SK-N-SH treated with all-trans-retinoic acid at 6 μM for 48 hours (cell line): ENCODE measurements at regions not wholly inside any gene's neighbourhood (a gene's known extent, or its start where the extent isn't known, plus 50 kb on each side); places are given as distances from the start of the nearest gene placed in this dataset.

Source experiments
- ATAC-seq: fragments of 200-7000 bp; cut with Tn5 transposase; 3 replicates; pipeline ENCODE4 v1.9.1; 2020; ENCODE audit warnings: mild to moderate bottlenecking, moderate library complexity
- ARNTL ChIP-seq: fragments of 450-650 bp; formaldehyde crosslinking; IDR thresholded peaks from 2 replicates; pipeline ENCODE4 v1.5.0; 2020; ENCODE audit warnings: low read depth, mild to moderate bottlenecking, moderate library complexity, borderline replicate concordance
- BACH2 ChIP-seq: fragments of 250-450 bp; sonication (Bioruptor Pico); IDR thresholded peaks from 2 replicates; pipeline ENCODE4 v1.9.0; 2021; ENCODE audit warnings: mild to moderate bottlenecking, borderline replicate concordance
- CREB5 ChIP-seq: fragments of 250-450 bp; sonication (Bioruptor Pico); IDR thresholded peaks from 2 replicates; pipeline ENCODE4 v1.5.1; 2020; ENCODE audit warnings: low read depth, mild to moderate bottlenecking, moderate library complexity
- CSDC2 ChIP-seq: fragments of 250-450 bp; sonication (Bioruptor Pico); IDR thresholded peaks from 2 replicates; pipeline ENCODE4 v1.5.0; 2020; ENCODE audit warnings: mild to moderate bottlenecking, moderate library complexity
- CSRNP3 ChIP-seq: fragments of 250-450 bp; sonication (Bioruptor Pico); IDR thresholded peaks from 2 replicates; pipeline ENCODE4 v1.5.1; 2021; ENCODE audit warnings: mild to moderate bottlenecking, moderate library complexity
- ESRRG ChIP-seq: fragments of 250-450 bp; sonication (Bioruptor Pico); IDR thresholded peaks from 2 replicates; pipeline ENCODE4 v1.6.1; 2021; ENCODE audit warnings: mild to moderate bottlenecking
- GLIS3 ChIP-seq: fragments of 250-450 bp; sonication (Bioruptor Pico); IDR thresholded peaks from 2 replicates; pipeline ENCODE4 v1.5.0; 2020; ENCODE audit warnings: mild to moderate bottlenecking, moderate library complexity
- ISL1 ChIP-seq: fragments of 250-450 bp; sonication (Bioruptor Pico); IDR thresholded peaks from 2 replicates; pipeline ENCODE4 v2.1.2; 2022; ENCODE audit warnings: mild to moderate bottlenecking, moderate library complexity
- OSR1 ChIP-seq: fragments of 250-450 bp; sonication (Bioruptor Pico); IDR thresholded peaks from 2 replicates; pipeline ENCODE4 v1.8.0; 2022; ENCODE audit warnings: moderate library complexity, mild to moderate bottlenecking, inconsistent platforms
- PATZ1 ChIP-seq: fragments of 250-450 bp; sonication (Bioruptor Pico); IDR thresholded peaks from 2 replicates; pipeline ENCODE4 v1.8.0; 2020; ENCODE audit warnings: mild to moderate bottlenecking, moderate library complexity, borderline replicate concordance
- PPARA ChIP-seq: fragments of 250-450 bp; sonication (Bioruptor Pico); IDR thresholded peaks from 2 replicates; pipeline ENCODE4 v1.5.0; 2020; ENCODE audit warnings: mild to moderate bottlenecking, borderline replicate concordance
- RARB ChIP-seq: fragments of 250-450 bp; sonication (Bioruptor Pico); IDR thresholded peaks from 2 replicates; pipeline ENCODE4 v1.8.0; 2021; ENCODE audit warnings: mild to moderate bottlenecking, moderate library complexity
- SNAI2 ChIP-seq: fragments of 250-450 bp; sonication (Bioruptor Pico); IDR thresholded peaks from 2 replicates; pipeline ENCODE4 v1.5.0; 2020; ENCODE audit warnings: mild to moderate bottlenecking, moderate library complexity
- TCF4 ChIP-seq: fragments of 250-450 bp; sonication (Bioruptor Pico); IDR thresholded peaks from 2 replicates; pipeline ENCODE4 v1.8.0; 2021; ENCODE audit warnings: mild to moderate bottlenecking, moderate library complexity, borderline replicate concordance
- TOX ChIP-seq: fragments of 250-450 bp; sonication (Bioruptor Pico); IDR thresholded peaks from 2 replicates; pipeline ENCODE4 v1.8.0; 2021; ENCODE audit warnings: mild to moderate bottlenecking, moderate library complexity, borderline replicate concordance
- TSHZ2 ChIP-seq: fragments of 250-450 bp; sonication (Bioruptor Pico); IDR thresholded peaks from 2 replicates; pipeline ENCODE4 v1.5.0; 2020; ENCODE audit warnings: mild to moderate bottlenecking, moderate library complexity
- ZC3H10 ChIP-seq: fragments of 250-450 bp; sonication (Bioruptor Pico); IDR thresholded peaks from 2 replicates; pipeline ENCODE4 v1.5.1; 2021; ENCODE audit warnings: mild to moderate bottlenecking, moderate library complexity
- ZFP30 ChIP-seq: fragments of 450-650 bp; formaldehyde crosslinking; IDR thresholded peaks from 2 replicates; pipeline ENCODE4 v1.5.0; 2022; ENCODE audit warnings: mild to moderate bottlenecking, moderate library complexity
- ZNF565 ChIP-seq: fragments of 450-650 bp; formaldehyde crosslinking; conservative IDR thresholded peaks from 2 replicates; pipeline ENCODE4 v1.5.0; 2020; ENCODE audit warnings: low read depth, mild to moderate bottlenecking, moderate library complexity
- ZNF70 ChIP-seq: fragments of 450-650 bp; formaldehyde crosslinking; IDR thresholded peaks from 2 replicates; pipeline ENCODE4 v1.5.0; 2020; ENCODE audit warnings: mild to moderate bottlenecking, moderate library complexity

GRCh38 chr1:229075217-229075616 lies 195.7 kb upstream of the RAB4A start:
- TF ChIP-seq CSRNP3: no peak
- TF ChIP-seq PPARA (CRISPR knock-in tag): no peak
- no peak for TF ChIP-seq TCF4 (CRISPR knock-in tag)
- no peak for TF ChIP-seq PATZ1 (CRISPR knock-in tag)
- no peak for TF ChIP-seq TSHZ2
- TF ChIP-seq ZNF70 (CRISPR knock-in tag): no peak
- TF ChIP-seq ESRRG (CRISPR knock-in tag): no peak
- no peak for TF ChIP-seq ISL1 (CRISPR knock-in tag)
- no peak for TF ChIP-seq CREB5 (CRISPR knock-in tag)
- TF ChIP-seq ARNTL (CRISPR knock-in tag): no peak
- TF ChIP-seq BACH2 (CRISPR knock-in tag): no peak
- TF ChIP-seq OSR1 (CRISPR knock-in tag): no peak
- no peak for TF ChIP-seq ZNF565 (CRISPR knock-in tag)
- TF ChIP-seq SNAI2 (CRISPR knock-in tag): no peak
- no peak for TF ChIP-seq RARB
- no peak for TF ChIP-seq ZC3H10 (CRISPR knock-in tag)
- no peak for TF ChIP-seq CSDC2 (CRISPR knock-in tag)
- TF ChIP-seq TOX (CRISPR knock-in tag): no peak
- TF ChIP-seq GLIS3 (CRISPR knock-in tag): no peak
- no peak for ATAC-seq

DNA sequence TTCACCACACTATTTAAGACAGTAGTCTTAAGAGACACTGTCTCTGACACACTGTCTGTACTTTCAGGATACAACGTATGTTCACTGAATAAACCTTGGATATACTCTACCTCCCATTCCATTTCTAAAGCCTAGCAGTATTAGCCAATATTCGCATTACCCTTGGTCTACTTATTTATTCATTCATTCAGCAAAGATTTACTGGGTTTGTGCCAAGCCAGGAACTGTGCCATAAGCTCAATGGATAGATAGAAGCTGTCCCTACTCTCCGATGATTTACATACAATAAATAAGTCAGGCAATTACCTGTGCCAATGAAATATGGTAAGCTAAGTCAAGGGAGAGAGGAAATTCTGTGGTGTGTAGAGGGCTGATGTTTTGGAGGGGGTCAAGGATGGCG lies 195.2 kb upstream of the RAB4A start:
- TF ChIP-seq ZNF565 (CRISPR knock-in tag): no peak
- no peak for TF ChIP-seq CSRNP3
- no peak for TF ChIP-seq BACH2 (CRISPR knock-in tag)
- no peak for ATAC-seq

DNA sequence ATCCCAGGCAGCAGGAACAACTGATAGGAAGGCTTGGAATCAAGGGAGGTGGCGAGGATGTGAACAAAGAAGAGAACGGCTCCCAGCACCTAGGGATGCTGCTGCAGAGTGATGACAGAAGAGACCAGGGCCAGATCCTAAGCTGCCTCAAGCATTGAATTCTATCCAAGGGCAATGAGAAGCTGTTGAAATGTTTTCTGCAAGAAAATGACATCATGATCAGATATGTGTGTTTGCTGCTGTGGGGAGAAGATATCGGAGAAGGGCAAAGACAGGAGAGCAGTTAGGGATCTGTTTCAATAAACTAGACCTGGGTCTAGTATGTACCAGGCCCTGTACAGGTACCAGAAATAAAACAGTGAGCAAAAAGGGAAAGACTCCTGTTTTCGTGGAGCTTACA lies 194.7 kb upstream of the RAB4A start:
- no peak for ATAC-seq
- TF ChIP-seq ZFP30 (CRISPR knock-in tag) (no peak), TSHZ2 (no peak), CSDC2 (CRISPR knock-in tag) (no peak), ESRRG (CRISPR knock-in tag) (no peak), ZC3H10 (CRISPR knock-in tag) (no peak), ARNTL (CRISPR knock-in tag) (no peak), TOX (CRISPR knock-in tag) (no peak), CREB5 (CRISPR knock-in tag) (no peak), ISL1 (CRISPR knock-in tag) (no peak), OSR1 (CRISPR knock-in tag) (no peak), PATZ1 (CRISPR knock-in tag) (no peak)
